IMR-90 (cell line): ENCODE measurements at regions not wholly inside any gene's neighbourhood (a gene's known extent, or its start where the extent isn't known, plus 50 kb on each side); places are given as distances from the start of the nearest gene placed in this dataset.

Experiments used
- ATAC-seq: fragments of 200-7000 bp; cut with Tn5 transposase; 2 replicates; pipeline ENCODE4 v1.9.1; 2020; ENCODE audit warnings: low read depth, mild to moderate bottlenecking, moderate library complexity
- BruUV-seq: library from RNA; stranded (reverse); fragments of 400-500 nt; replicated peaks from 2 replicates; lab custom pipeline; 2021; lab: Mats Ljungman, UMichigan
- CTCF ChIA-PET: fragments of 300-600 bp; formaldehyde crosslinking; extraction: SDS; loops from one replicate; lab custom pipeline; 2021; ENCODE audit warnings: antibody characterized with exemption; lab: Yijun Ruan, JAX
- POLR2A ChIA-PET: fragments of 300-600 bp; sonication (Branson Sonifier 250); formaldehyde crosslinking; loops from one replicate; lab custom pipeline; 2022; ENCODE audit warnings: antibody characterized with exemption; ENCODE audit not compliant: unreplicated experiment; lab: Charles Lee
- DNase-seq: peaks from one replicate; pipeline ENCODE4 v3.0.0; 2013
- H2AFZ ChIP-seq: replicated peaks from 2 replicates; pipeline ENCODE3; 2013; ENCODE audit warnings: low read length, mild to moderate bottlenecking; ENCODE audit not compliant: poor library complexity
- H2AK5ac ChIP-seq: 2 replicates; pipeline ENCODE4 v1.6.1; 2013; ENCODE audit warnings: low read depth, low read length, inconsistent platforms
- H2AK9ac ChIP-seq: replicated peaks from 2 replicates; pipeline ENCODE3; 2013; ENCODE audit warnings: mild to moderate bottlenecking, low read depth, low read length, moderate library complexity; ENCODE audit not compliant: poor library complexity
- H2BK120ac ChIP-seq: 2 replicates; pipeline ENCODE4 v1.6.1; 2013; ENCODE audit warnings: low read depth, low read length, inconsistent platforms
- H2BK15ac ChIP-seq: 3 replicates; pipeline ENCODE4 v1.6.1; 2013; ENCODE audit warnings: low read depth, low read length, inconsistent platforms
- H2BK20ac ChIP-seq: 2 replicates; pipeline ENCODE4 v1.6.1; 2013; ENCODE audit warnings: low read depth, mild to moderate bottlenecking, inconsistent platforms, low read length, moderate library complexity
- H2BK5ac ChIP-seq: 2 replicates; pipeline ENCODE4 v1.6.1; 2013; ENCODE audit warnings: mild to moderate bottlenecking, low read depth, low read length, inconsistent platforms; ENCODE audit not compliant: poor library complexity, severe bottlenecking
- H3K14ac ChIP-seq: replicated peaks from 2 replicates; pipeline ENCODE4 v1.6.1; 2013; ENCODE audit warnings: low read depth, low read length, inconsistent platforms
- H3K18ac ChIP-seq: 2 replicates; pipeline ENCODE4 v1.6.1; 2013; ENCODE audit warnings: low read depth, low read length, control low read depth
- H3K23ac ChIP-seq: 2 replicates; pipeline ENCODE4 v1.6.1; 2013; ENCODE audit warnings: low read depth, low read length, inconsistent platforms
- H3K27ac ChIP-seq: 2 replicates; pipeline ENCODE4 v1.5.1; 2013; ENCODE audit warnings: mild to moderate bottlenecking, control low read depth, low read length; ENCODE audit not compliant: insufficient read depth
- H3K27me3 ChIP-seq: 2 replicates; pipeline ENCODE4 v1.6.1; 2013; ENCODE audit warnings: low read length; ENCODE audit not compliant: control insufficient read depth, insufficient read depth
- H3K36me3 ChIP-seq: 2 replicates; pipeline ENCODE4 v1.6.1; 2013; ENCODE audit warnings: low read length, mixed read lengths; ENCODE audit not compliant: control insufficient read depth, insufficient read depth
- H3K4ac ChIP-seq: 2 replicates; pipeline ENCODE4 v1.6.1; 2013; ENCODE audit warnings: low read depth, low read length, inconsistent platforms
- H3K4me1 ChIP-seq: 2 replicates; pipeline ENCODE4 v1.6.1; 2013; ENCODE audit warnings: low read length, mixed read lengths; ENCODE audit not compliant: control insufficient read depth, insufficient read depth
- H3K4me2 ChIP-seq: 2 replicates; pipeline ENCODE4 v1.6.1; 2013; ENCODE audit warnings: low read depth, mild to moderate bottlenecking, control low read depth, low read length, moderate library complexity
- H3K4me3 ChIP-seq: 2 replicates; pipeline ENCODE4 v1.5.1; 2013; ENCODE audit warnings: low read depth, mild to moderate bottlenecking, control low read depth, low read length, moderate library complexity; ENCODE audit not compliant: insufficient read depth
- H3K56ac ChIP-seq: 2 replicates; pipeline ENCODE4 v1.6.1; 2013; ENCODE audit warnings: low read length, inconsistent platforms; ENCODE audit not compliant: insufficient read depth; ENCODE audit errors: extremely low read depth
- H3K79me1 ChIP-seq, 2 experiments: 2 replicates each; pipeline ENCODE4 v1.6.1; 2013; ENCODE audit warnings: low read length in 2 of 2, inconsistent platforms in 1 of 2, low read depth in 1 of 2
- H3K9ac ChIP-seq: 2 replicates; pipeline ENCODE4 v1.6.1; 2013; ENCODE audit warnings: low read depth, low read length, control low read depth
- H3K9me1 ChIP-seq: 2 replicates; pipeline ENCODE4 v1.6.1; 2013; ENCODE audit warnings: low read length, inconsistent platforms; ENCODE audit not compliant: insufficient read depth
- H3K9me3 ChIP-seq: 2 replicates; pipeline ENCODE4 v1.6.1; 2013; ENCODE audit warnings: low read length; ENCODE audit not compliant: control insufficient read depth, insufficient read depth
- H4K20me1 ChIP-seq: 2 replicates; pipeline ENCODE4 v1.6.1; 2013; ENCODE audit warnings: low read length, inconsistent platforms; ENCODE audit not compliant: insufficient read depth
- H4K5ac ChIP-seq: 2 replicates; pipeline ENCODE4 v1.6.1; 2013; ENCODE audit warnings: mild to moderate bottlenecking, low read depth, low read length, control low read depth
- H4K8ac ChIP-seq, 2 experiments: 2 replicates each; pipeline ENCODE4 v1.6.1; 2013; ENCODE audit warnings: low read depth in 2 of 2, low read length in 2 of 2, control low read depth in 1 of 2, inconsistent platforms in 1 of 2
- H4K91ac ChIP-seq: 2 replicates; pipeline ENCODE4 v1.6.1; 2013; ENCODE audit warnings: low read depth, low read length, inconsistent platforms; ENCODE audit not compliant: insufficient read depth
- CHD1 ChIP-seq: IDR thresholded peaks from 2 replicates; pipeline ENCODE4 v1.6.1; 2012; ENCODE audit warnings: low read depth, low read length, improper control_type of control experiment
- MAFK ChIP-seq: IDR thresholded peaks from 2 replicates; pipeline ENCODE4 v1.6.1; 2012; ENCODE audit warnings: low read depth, low read length, improper control_type of control experiment
- MAZ ChIP-seq: IDR thresholded peaks from 2 replicates; pipeline ENCODE4 v1.6.1; 2012; ENCODE audit warnings: low read depth, mild to moderate bottlenecking, low read length, improper control_type of control experiment, moderate library complexity, borderline replicate concordance
- POLR2A ChIP-seq: IDR thresholded peaks from 2 replicates; pipeline ENCODE4 v1.6.1; 2012; ENCODE audit warnings: mild to moderate bottlenecking, low read depth, low read length
- RAD21 ChIP-seq: IDR thresholded peaks from 2 replicates; pipeline ENCODE4 v1.6.1; 2012; ENCODE audit warnings: low read length, improper control_type of control experiment
- RCOR1 ChIP-seq: IDR thresholded peaks from 2 replicates; pipeline ENCODE4 v1.6.1; 2012; ENCODE audit warnings: mild to moderate bottlenecking, low read length, improper control_type of control experiment; ENCODE audit not compliant: insufficient replicate concordance
- RFX5 ChIP-seq: IDR thresholded peaks from 2 replicates; pipeline ENCODE4 v1.8.0; 2012; ENCODE audit warnings: low read depth, mild to moderate bottlenecking, low read length, moderate library complexity
- SMC3 ChIP-seq: fragments of 150-350 bp; IDR thresholded peaks from 2 replicates; pipeline ENCODE4 v1.6.1; 2016; ENCODE audit warnings: low read depth, mild to moderate bottlenecking, antibody characterized with exemption, low read length, moderate library complexity
- WGBS, 2 experiments: methylation state at CpG; one replicate each; pipeline versions ENCODE4 v1.1.5 to v1.1.7; 2013; ENCODE audit warnings: missing lambda C conversion rate in 2 of 2; ENCODE audit not compliant: insufficient read length in 1 of 2; ENCODE audit errors: extremely low coverage in 2 of 2; 5-methylcytosine and 5-hydroxymethylcytosine counted together
- dilution Hi-C: fragments of 300-500 bp; cut with HindIII; formaldehyde crosslinking; loops from one replicate; pipeline ENCODE4 v1.14.3; 2018; ENCODE audit warnings: low sequenced_read_pairs; ENCODE audit not compliant: unreplicated experiment
- in situ Hi-C: fragments of 300-500 bp; cut with MboI; formaldehyde crosslinking; loops from 3 replicates; pipeline ENCODE4 v1.14.3; 2019; ENCODE audit warnings: low sequenced_read_pairs, inconsistent platforms, mixed read lengths
- intact Hi-C: fragments of 100-400 bp; cut with micrococcal nuclease; formaldehyde crosslinking; loops from 2 replicates; pipeline ENCODE4 v1.10.0; 2022
- TF ChIP-seq, protein P1 (sequence below): conservative IDR thresholded peaks from 2 replicates; pipeline ENCODE4 v1.5.1; 2012; ENCODE audit warnings: mild to moderate bottlenecking, low read depth, low read length, improper control_type of control experiment
- TF ChIP-seq, protein P2 (sequence below): fragments of 150-350 bp; IDR thresholded peaks from 2 replicates; pipeline ENCODE4 v1.6.1; 2017; ENCODE audit warnings: mild to moderate bottlenecking, antibody characterized with exemption, low read length, low read depth

DNA sequence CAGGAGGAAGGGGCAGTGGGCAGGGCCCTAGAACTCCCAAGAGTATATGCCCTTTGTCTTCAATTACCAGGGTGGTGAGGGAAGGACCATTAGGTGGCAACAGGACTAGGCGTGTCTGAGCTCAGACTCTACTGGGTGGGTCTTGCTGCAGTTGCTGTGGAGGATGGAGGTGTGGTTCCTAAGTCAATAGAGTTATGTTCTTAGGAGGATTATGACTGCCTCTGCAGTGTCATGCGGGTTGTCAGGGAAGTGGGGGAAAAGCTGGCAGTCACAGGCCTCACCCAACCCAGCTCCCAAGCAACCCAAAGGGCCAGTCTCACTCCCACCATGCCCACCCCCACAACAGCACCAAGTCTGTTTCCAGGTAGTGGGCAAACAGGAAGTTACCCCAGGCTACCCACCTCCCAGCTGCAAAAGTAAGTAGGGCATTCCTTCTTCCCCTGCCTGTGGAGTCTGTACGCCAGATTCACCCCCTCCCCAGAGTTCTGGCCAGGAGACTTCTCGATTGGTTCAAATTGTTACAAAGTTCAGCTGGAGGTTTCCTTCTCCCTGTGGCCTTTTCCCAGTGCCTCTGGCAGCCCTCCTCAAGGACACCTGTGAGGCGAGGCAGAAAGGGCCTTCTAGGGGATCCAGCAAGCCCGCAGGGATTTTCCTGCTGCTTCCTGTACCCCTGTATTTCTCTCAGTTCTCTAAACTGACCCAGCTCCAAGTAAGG lies 145.3 kb downstream of the HINT1 start:
- Histone ChIP-seq H3K23ac (no peak overlapping the region), H3K18ac (no peak overlapping the region), H3K36me3 (no peaks in the 10 kb centered on the region), H4K8ac (no peak overlapping the region), H2AFZ (no peak overlapping the region), H3K4me3 (no peak overlapping the region), H3K56ac (no peak overlapping the region), H4K20me1 (no peaks in the 10 kb centered on the region), H3K4me1 (no peaks in the 10 kb centered on the region), H2BK5ac (no peak overlapping the region), H3K4me2 (no peak overlapping the region), H3K4ac (no peak overlapping the region), H3K27ac (no peak overlapping the region), H3K14ac (no peak overlapping the region), H3K9me1 (no peaks in the 10 kb centered on the region), H3K9me3 (no peaks in the 10 kb centered on the region), H2AK5ac (no peak overlapping the region), H2BK15ac (no peak overlapping the region), H3K27me3 (no peaks in the 10 kb centered on the region), H2AK9ac (no peak overlapping the region), H2BK120ac (no peak overlapping the region), H4K91ac (no peak overlapping the region), H3K79me1 (no peaks in the 10 kb centered on the region), H2BK20ac (no peak overlapping the region), H3K9ac (no peak overlapping the region), H4K5ac (no peak overlapping the region)
- in situ Hi-C loops (no loop called here), intact Hi-C loops (no loop called here), dilution Hi-C loops (no loop called here)
- POLR2A ChIA-PET, result no interaction called here
- no TSS peak for BruUV-seq
- CTCF ChIA-PET, result no interaction called here
- WGBS, 2 experiments, result no CpG with 5 or more reads among the region's 6 CpGs
- no peak for TF ChIP-seq POLR2A
- no peak for TF ChIP-seq RCOR1
- TF ChIP-seq, protein P1, sequence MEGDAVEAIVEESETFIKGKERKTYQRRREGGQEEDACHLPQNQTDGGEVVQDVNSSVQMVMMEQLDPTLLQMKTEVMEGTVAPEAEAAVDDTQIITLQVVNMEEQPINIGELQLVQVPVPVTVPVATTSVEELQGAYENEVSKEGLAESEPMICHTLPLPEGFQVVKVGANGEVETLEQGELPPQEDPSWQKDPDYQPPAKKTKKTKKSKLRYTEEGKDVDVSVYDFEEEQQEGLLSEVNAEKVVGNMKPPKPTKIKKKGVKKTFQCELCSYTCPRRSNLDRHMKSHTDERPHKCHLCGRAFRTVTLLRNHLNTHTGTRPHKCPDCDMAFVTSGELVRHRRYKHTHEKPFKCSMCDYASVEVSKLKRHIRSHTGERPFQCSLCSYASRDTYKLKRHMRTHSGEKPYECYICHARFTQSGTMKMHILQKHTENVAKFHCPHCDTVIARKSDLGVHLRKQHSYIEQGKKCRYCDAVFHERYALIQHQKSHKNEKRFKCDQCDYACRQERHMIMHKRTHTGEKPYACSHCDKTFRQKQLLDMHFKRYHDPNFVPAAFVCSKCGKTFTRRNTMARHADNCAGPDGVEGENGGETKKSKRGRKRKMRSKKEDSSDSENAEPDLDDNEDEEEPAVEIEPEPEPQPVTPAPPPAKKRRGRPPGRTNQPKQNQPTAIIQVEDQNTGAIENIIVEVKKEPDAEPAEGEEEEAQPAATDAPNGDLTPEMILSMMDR, result no peak
- no peak for TF ChIP-seq MAFK
- TF ChIP-seq RFX5, result no peak
- TF ChIP-seq, protein P2, sequence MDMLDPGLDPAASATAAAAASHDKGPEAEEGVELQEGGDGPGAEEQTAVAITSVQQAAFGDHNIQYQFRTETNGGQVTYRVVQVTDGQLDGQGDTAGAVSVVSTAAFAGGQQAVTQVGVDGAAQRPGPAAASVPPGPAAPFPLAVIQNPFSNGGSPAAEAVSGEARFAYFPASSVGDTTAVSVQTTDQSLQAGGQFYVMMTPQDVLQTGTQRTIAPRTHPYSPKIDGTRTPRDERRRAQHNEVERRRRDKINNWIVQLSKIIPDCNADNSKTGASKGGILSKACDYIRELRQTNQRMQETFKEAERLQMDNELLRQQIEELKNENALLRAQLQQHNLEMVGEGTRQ, result no peak
- no peak for TF ChIP-seq SMC3
- no peak for TF ChIP-seq CHD1
- no peak for TF ChIP-seq RAD21
- TF ChIP-seq MAZ, result no peak
- ATAC-seq (no peak), DNase-seq (no peak)
